GM23338 (cell line): ENCODE measurements at regions not wholly inside any gene's neighbourhood (a gene's known extent, or its start where the extent isn't known, plus 50 kb on each side); places are given as distances from the start of the nearest gene placed in this dataset.

ENCODE experiments used
- ATAC-seq: fragments of 200-7000 bp; cut with Tn5 transposase; 3 replicates; pipeline ENCODE4 v1.9.1; 2020
- DNase-seq: peaks from one replicate; pipeline ENCODE4 v3.0.0-alpha.2; 2015; ENCODE audit warnings: low spot score
- H2AFZ ChIP-seq: fragments of 200-600 bp; sonication (generic); 2 replicates; pipeline ENCODE4 v1.8.0; 2016; ENCODE audit warnings: antibody characterized with exemption, mild to moderate bottlenecking, moderate library complexity
- H3F3A ChIP-seq: fragments of 200-600 bp; sonication (generic); replicated peaks from 2 replicates; pipeline ENCODE4 v1.8.0; 2017; ENCODE audit warnings: antibody characterized with exemption, mixed run types, low read depth
- H3K27ac ChIP-seq: fragments of 200-600 bp; sonication (generic); 2 replicates; pipeline ENCODE4 v1.6.1; 2016; ENCODE audit warnings: low read depth
- H3K27me3 ChIP-seq: fragments of 200-600 bp; sonication (generic); 2 replicates; pipeline ENCODE4 v1.8.0; 2016; ENCODE audit warnings: mild to moderate bottlenecking, mixed run types, moderate library complexity; ENCODE audit not compliant: insufficient read depth
- H3K36me3 ChIP-seq: fragments of 200-600 bp; sonication (generic); 2 replicates; pipeline ENCODE4 v1.8.0; 2016; ENCODE audit warnings: mild to moderate bottlenecking; ENCODE audit not compliant: insufficient read depth
- H3K4me1 ChIP-seq: fragments of 200-600 bp; sonication (generic); 2 replicates; pipeline ENCODE4 v1.8.0; 2016; ENCODE audit warnings: mild to moderate bottlenecking, moderate library complexity; ENCODE audit not compliant: insufficient read depth
- H3K4me2 ChIP-seq: fragments of 200-600 bp; sonication (generic); 2 replicates; pipeline ENCODE4 v1.7.1; 2017; ENCODE audit warnings: mixed run types
- H3K4me3 ChIP-seq: fragments of 200-600 bp; sonication (generic); 2 replicates; pipeline ENCODE4 v1.6.1; 2016; ENCODE audit warnings: mixed run types
- H3K79me2 ChIP-seq: fragments of 200-600 bp; sonication (generic); replicated peaks from 2 replicates; pipeline ENCODE4 v1.8.0; 2017; ENCODE audit warnings: mild to moderate bottlenecking; ENCODE audit not compliant: insufficient read depth
- H3K9me2 ChIP-seq: fragments of 200-600 bp; sonication (generic); 2 replicates; pipeline ENCODE4 v1.8.0; 2017; ENCODE audit not compliant: insufficient read depth
- H4K20me1 ChIP-seq: fragments of 200-600 bp; sonication (generic); replicated peaks from 2 replicates; pipeline ENCODE4 v1.8.0; 2017; ENCODE audit warnings: mild to moderate bottlenecking; ENCODE audit not compliant: insufficient read depth
- H3K27ac Mint-ChIP-seq: 2 replicates; pipeline ENCODE4 v1.8.0; 2020; ENCODE audit warnings: inconsistent platforms, mild to moderate bottlenecking, moderate library complexity, mixed read lengths
- H3K27me3 Mint-ChIP-seq: 3 replicates; pipeline ENCODE4 v1.8.0; 2022; ENCODE audit warnings: low read depth, mild to moderate bottlenecking, moderate library complexity, mixed read lengths, inconsistent platforms; ENCODE audit not compliant: insufficient read depth, poor library complexity
- H3K36me3 Mint-ChIP-seq: 3 replicates; pipeline ENCODE4 v1.8.0; 2021; ENCODE audit warnings: low read depth, mild to moderate bottlenecking, inconsistent platforms, moderate library complexity, mixed read lengths
- H3K4me1 Mint-ChIP-seq: 3 replicates; pipeline ENCODE4 v1.8.0; 2020; ENCODE audit warnings: mild to moderate bottlenecking, inconsistent platforms, mixed read lengths
- H3K4me3 Mint-ChIP-seq: 3 replicates; pipeline ENCODE4 v1.8.0; 2021; ENCODE audit warnings: moderate library complexity, mild to moderate bottlenecking, inconsistent platforms, mixed read lengths
- H3K9me3 Mint-ChIP-seq: 3 replicates; pipeline ENCODE4 v1.8.0; 2020; ENCODE audit warnings: moderate library complexity, mild to moderate bottlenecking, inconsistent platforms, mixed read lengths
- CREB1 ChIP-seq: fragments of 250-450 bp; sonication (Bioruptor Pico); IDR thresholded peaks from 2 replicates; pipeline ENCODE4 v1.5.0; 2020; ENCODE audit warnings: low read depth, mild to moderate bottlenecking, moderate library complexity
- CTCF ChIP-seq, 2 experiments: fragments of 200-600 bp in 1 of 2; sonication (generic) in 1 of 2; conservative IDR thresholded peaks; 2 replicates each; pipeline versions ENCODE4 v1.5.1 to v1.6.1; 2016 to 2017; ENCODE audit warnings: antibody characterized with exemption in 2 of 2, low read depth in 2 of 2, mild to moderate bottlenecking in 2 of 2, moderate library complexity in 1 of 2
- ETS1 ChIP-seq: IDR thresholded peaks from 2 replicates; pipeline ENCODE4 v1.6.1; 2016; ENCODE audit warnings: antibody characterized with exemption
- EZH2 ChIP-seq: fragments of 200-600 bp; sonication (generic); IDR thresholded peaks from one replicate; pipeline ENCODE4 v1.8.0; 2017; ENCODE audit warnings: antibody characterized with exemption, mild to moderate bottlenecking, low read depth; ENCODE audit not compliant: unreplicated experiment
- EZH2phosphoT487 ChIP-seq: fragments of 200-600 bp; sonication (generic); IDR thresholded peaks from one replicate; pipeline ENCODE4 v1.8.1; 2018; ENCODE audit warnings: antibody characterized with exemption; ENCODE audit not compliant: unreplicated experiment
- JUNB ChIP-seq: IDR thresholded peaks from one replicate; pipeline ENCODE4 v1.6.1; 2016; ENCODE audit warnings: antibody characterized with exemption; ENCODE audit not compliant: unreplicated experiment
- NANOG ChIP-seq: IDR thresholded peaks from 2 replicates; pipeline ENCODE4 v1.6.1; 2016; ENCODE audit warnings: antibody characterized with exemption, borderline replicate concordance
- POLR2AphosphoS5 ChIP-seq: IDR thresholded peaks from 2 replicates; pipeline ENCODE4 v1.6.1; 2016; ENCODE audit warnings: antibody characterized with exemption, low read depth
- STAT1 ChIP-seq: IDR thresholded peaks from one replicate; pipeline ENCODE4 v1.6.1; 2016; ENCODE audit warnings: antibody characterized with exemption; ENCODE audit not compliant: unreplicated experiment
- ZNF114 ChIP-seq: fragments of 250-450 bp; sonication (Bioruptor Pico); IDR thresholded peaks from 2 replicates; pipeline ENCODE4 v1.5.0; 2020; ENCODE audit warnings: mild to moderate bottlenecking, moderate library complexity
- ZNF331 ChIP-seq: fragments of 250-450 bp; sonication (Bioruptor Pico); IDR thresholded peaks from 2 replicates; pipeline ENCODE4 v1.5.0; 2020; ENCODE audit warnings: low read depth, mild to moderate bottlenecking, moderate library complexity
- ZNF462 ChIP-seq: fragments of 250-450 bp; sonication (Bioruptor Pico); IDR thresholded peaks from 2 replicates; pipeline ENCODE4 v1.5.0; 2020; ENCODE audit warnings: mild to moderate bottlenecking, moderate library complexity

GRCh38 chr4:129236351-129236750, 140.4 kb downstream of the C4orf33 start:
- H3K27me3 ChIP-seq = no peaks in the 10 kb centered on the region
- H3K4me1 Mint-ChIP-seq = peaks cover 7% of the 10 kb centered on the region; the same call in 2 of the 3 replicates
- H3K27ac Mint-ChIP-seq = no peak overlapping the region
- ATAC-seq (no peak), DNase-seq (no peak)
- no peaks in the 10 kb centered on the region for H3F3A ChIP-seq
- 0 out of 2 replicates have a peak, but pooled peaks cover 4% of the 10 kb centered on the region for H3K9me2 ChIP-seq
- no peaks in the 10 kb centered on the region for H3K36me3 ChIP-seq
- H3K4me3 ChIP-seq = no peak overlapping the region
- H3K27me3 Mint-ChIP-seq = no peaks in the 10 kb centered on the region
- H3K27ac ChIP-seq = no peak overlapping the region
- no peaks in the 10 kb centered on the region for H3K36me3 Mint-ChIP-seq
- H4K20me1 ChIP-seq = no peaks in the 10 kb centered on the region
- H2AFZ ChIP-seq = no peak overlapping the region
- H3K4me1 ChIP-seq = no peaks in the 10 kb centered on the region
- H3K4me2 ChIP-seq = no peak overlapping the region
- no peak overlapping the region for H3K4me3 Mint-ChIP-seq
- H3K79me2 ChIP-seq = no peaks in the 10 kb centered on the region
- no peak for TF ChIP-seq POLR2AphosphoS5
- no peak for TF ChIP-seq STAT1
- no peak for TF ChIP-seq ETS1
- no peaks in the 10 kb centered on the region for H3K9me3 Mint-ChIP-seq

GRCh38 chr4:129239088-129239487, 143.1 kb downstream of the C4orf33 start:
- Histone ChIP-seq H3K27ac (no peak overlapping the region), H3F3A (no peaks in the 10 kb centered on the region), H3K36me3 (no peaks in the 10 kb centered on the region), H3K4me3 (no peak overlapping the region), H3K9me2 (0 out of 2 replicates have a peak, but pooled peaks cover 4% of the 10 kb centered on the region), H3K79me2 (no peaks in the 10 kb centered on the region), H3K27me3 (no peaks in the 10 kb centered on the region), H4K20me1 (no peaks in the 10 kb centered on the region), H2AFZ (peak overlapping the region; percentile 88; the same call in 1 of the 2 replicates), H3K4me1 (no peaks in the 10 kb centered on the region), H3K4me2 (no peak overlapping the region)
- Mint-ChIP-seq H3K36me3 (no peaks in the 10 kb centered on the region), H3K4me1 (peaks cover 4% of the 10 kb centered on the region; the same call in 2 of the 3 replicates), H3K27ac (no peak overlapping the region; the same call in 1 of the 2 replicates), H3K27me3 (no peaks in the 10 kb centered on the region), H3K9me3 (no peaks in the 10 kb centered on the region), H3K4me3 (no peak overlapping the region)
- DNase-seq (no peak), ATAC-seq (no peak)
- TF ChIP-seq EZH2 = no peak
- no peak for TF ChIP-seq STAT1
- no peak for TF ChIP-seq ETS1
- no peak for TF ChIP-seq EZH2phosphoT487
- no peak for TF ChIP-seq ZNF331 (CRISPR knock-in tag)
- no peak for TF ChIP-seq ZNF114 (CRISPR knock-in tag)
- no peak for TF ChIP-seq CREB1 (CRISPR knock-in tag)
- TF ChIP-seq ZNF462 (CRISPR knock-in tag) = no peak
- TF ChIP-seq CTCF (conservative IDR thresholded peaks at IDR 0.05; ENCODE audit: low read depth in 2 of 2) = no peak
- no peak for TF ChIP-seq NANOG
- TF ChIP-seq JUNB = no peak
